RWPE1 (cell line): ENCODE measurements at regions not wholly inside any gene's neighbourhood (a gene's known extent, or its start where the extent isn't known, plus 50 kb on each side); places are given as distances from the start of the nearest gene placed in this dataset.

Source experiments
- CTCF ChIA-PET: fragments of 350-600 bp; sonication (Branson Sonifier 250); formaldehyde crosslinking; extraction: SDS; loops from one replicate; lab custom pipeline; 2021; lab: Yijun Ruan, JAX
- POLR2A ChIA-PET: fragments of 400-600 bp; formaldehyde crosslinking; extraction: SDS; loops from one replicate; lab custom pipeline; 2020; ENCODE audit warnings: antibody characterized with exemption; ENCODE audit not compliant: low non-redundant PET; lab: Yijun Ruan, JAX
- DNase-seq: peaks from one replicate; pipeline ENCODE4 v3.0.0; 2012; ENCODE audit warnings: low spot score
- H3K27ac ChIP-seq: fragments of 450-650 bp; 2 replicates; pipeline ENCODE4 v1.5.1; 2017
- TF ChIP-seq, protein P1 (sequence below): fragments of 450-650 bp; conservative IDR thresholded peaks from 2 replicates; pipeline ENCODE4 v1.5.1; 2017; ENCODE audit warnings: low read depth, mild to moderate bottlenecking

DNA sequence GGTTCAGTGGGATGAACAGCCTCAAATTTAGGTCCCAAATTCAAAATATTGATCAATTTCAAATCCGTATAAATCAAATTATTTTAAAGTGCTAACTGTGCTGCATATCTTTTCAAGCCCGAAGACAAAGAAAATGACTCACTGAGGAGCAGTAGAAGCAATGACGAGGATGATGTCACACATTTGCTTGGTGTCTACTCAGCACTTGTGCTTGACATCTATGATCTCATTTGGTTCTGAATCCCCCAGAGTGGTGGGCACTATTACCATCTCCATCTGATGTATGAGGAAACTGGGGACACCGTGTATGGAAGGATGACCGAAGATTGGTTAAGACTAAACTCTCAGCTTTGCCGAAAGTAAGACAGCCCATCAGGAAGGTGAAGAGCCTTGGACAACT lies 136.5 kb upstream of the CHRNA7 start:
- H3K27ac ChIP-seq: no peak overlapping the region
- TF ChIP-seq, protein P1, sequence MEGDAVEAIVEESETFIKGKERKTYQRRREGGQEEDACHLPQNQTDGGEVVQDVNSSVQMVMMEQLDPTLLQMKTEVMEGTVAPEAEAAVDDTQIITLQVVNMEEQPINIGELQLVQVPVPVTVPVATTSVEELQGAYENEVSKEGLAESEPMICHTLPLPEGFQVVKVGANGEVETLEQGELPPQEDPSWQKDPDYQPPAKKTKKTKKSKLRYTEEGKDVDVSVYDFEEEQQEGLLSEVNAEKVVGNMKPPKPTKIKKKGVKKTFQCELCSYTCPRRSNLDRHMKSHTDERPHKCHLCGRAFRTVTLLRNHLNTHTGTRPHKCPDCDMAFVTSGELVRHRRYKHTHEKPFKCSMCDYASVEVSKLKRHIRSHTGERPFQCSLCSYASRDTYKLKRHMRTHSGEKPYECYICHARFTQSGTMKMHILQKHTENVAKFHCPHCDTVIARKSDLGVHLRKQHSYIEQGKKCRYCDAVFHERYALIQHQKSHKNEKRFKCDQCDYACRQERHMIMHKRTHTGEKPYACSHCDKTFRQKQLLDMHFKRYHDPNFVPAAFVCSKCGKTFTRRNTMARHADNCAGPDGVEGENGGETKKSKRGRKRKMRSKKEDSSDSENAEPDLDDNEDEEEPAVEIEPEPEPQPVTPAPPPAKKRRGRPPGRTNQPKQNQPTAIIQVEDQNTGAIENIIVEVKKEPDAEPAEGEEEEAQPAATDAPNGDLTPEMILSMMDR: no peak
- POLR2A ChIA-PET: no interaction called here
- DNase-seq: no peak
- CTCF ChIA-PET: no interaction called here

- POLR2A ChIA-PET: no interaction called here
- H3K27ac ChIP-seq: no peak overlapping the region
- CTCF ChIA-PET: no interaction called here
- TF ChIP-seq, protein P1: no peak
- no peak for DNase-seq
Measured at GRCh38 chr15:31897746-31898145, 132.6 kb upstream of the CHRNA7 start.

DNA sequence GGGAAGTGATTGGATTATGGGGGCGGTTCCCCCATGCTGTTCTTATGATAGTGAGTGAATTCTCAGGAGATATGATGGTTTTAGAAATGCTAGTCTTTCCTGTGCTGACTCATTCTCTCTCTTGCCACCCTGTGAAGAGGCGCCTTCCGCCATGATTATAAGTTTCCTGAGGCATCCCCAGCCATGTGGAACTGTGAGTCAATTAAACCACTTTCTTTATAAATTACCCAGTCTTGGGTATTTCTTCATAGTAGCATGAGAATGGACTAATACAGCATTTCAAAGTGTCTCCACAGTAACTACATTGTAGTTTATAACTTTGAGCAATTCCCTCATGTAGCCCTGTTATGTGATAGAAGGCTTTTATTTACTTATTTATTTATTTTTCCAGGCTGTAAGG lies 128.8 kb upstream of the CHRNA7 start:
- CTCF ChIA-PET: no interaction called here
- TF ChIP-seq, protein P1: no peak
- POLR2A ChIA-PET: no interaction called here
- no peak overlapping the region for H3K27ac ChIP-seq
- no peak for DNase-seq

DNA sequence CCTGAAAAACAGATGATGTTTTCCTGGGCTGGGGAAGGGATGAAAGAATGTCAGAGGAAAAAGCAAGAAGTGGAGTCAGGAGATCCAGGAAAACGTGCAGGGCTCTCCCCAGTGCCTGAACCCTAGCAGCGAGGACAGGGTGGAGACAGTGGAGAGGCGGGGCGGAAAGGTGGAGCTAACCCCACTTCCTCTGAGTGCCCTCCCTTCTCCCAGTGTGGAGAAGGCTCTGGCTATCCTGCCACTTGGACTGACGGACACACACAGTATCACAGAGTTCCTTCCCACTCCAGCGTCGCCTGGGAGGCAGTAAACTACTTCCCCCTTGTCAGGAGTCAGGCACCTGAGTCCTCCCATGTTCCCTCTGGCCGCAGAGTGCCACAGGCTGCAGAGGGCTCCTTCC lies 125.3 kb upstream of the CHRNA7 start:
- ChIA-PET POLR2A (no interaction called here), CTCF (interaction anchor here (1.1 kb wide), 1 partner anchor 73 kb away, joined by 4 read pairs; no protein-coding TSS in a partner anchor)
- TF ChIP-seq, protein P1: no peak
- DNase-seq: no peak
- no peak overlapping the region for H3K27ac ChIP-seq

DNA sequence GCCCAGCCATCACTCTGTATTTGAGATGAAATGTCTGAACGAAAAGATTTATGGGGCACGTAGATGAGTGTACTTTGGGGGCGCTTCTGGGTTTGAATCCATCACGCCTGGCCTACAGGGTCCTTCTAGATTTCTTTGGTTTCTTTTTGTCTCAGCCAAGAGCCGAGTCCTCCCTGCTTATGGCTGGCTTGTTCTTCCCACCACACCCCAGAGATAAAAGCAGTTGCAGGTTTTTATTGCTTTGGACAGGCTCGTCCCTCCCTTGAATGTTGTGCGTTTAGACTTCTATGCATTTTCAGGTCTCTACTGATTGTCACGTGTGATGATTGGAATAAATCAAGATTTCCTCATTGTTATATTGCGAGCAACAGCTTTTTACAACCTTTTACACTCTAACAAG lies 104.8 kb upstream of the CHRNA7 start:
- TF ChIP-seq, protein P1: no peak
- DNase-seq: no peak
- CTCF ChIA-PET: no interaction called here
- H3K27ac ChIP-seq: no peak overlapping the region
- POLR2A ChIA-PET: no interaction called here

GRCh38 chr15:31930967-31931366 lies 99.3 kb upstream of the CHRNA7 start:
- no peak for DNase-seq
- ChIA-PET POLR2A (no interaction called here), CTCF (interaction anchor here (0.6 kb wide), 1 partner anchor 57 kb away, joined by 3 read pairs; no protein-coding TSS in a partner anchor)
- no peak overlapping the region for H3K27ac ChIP-seq
- TF ChIP-seq, protein P1: no peak

DNA sequence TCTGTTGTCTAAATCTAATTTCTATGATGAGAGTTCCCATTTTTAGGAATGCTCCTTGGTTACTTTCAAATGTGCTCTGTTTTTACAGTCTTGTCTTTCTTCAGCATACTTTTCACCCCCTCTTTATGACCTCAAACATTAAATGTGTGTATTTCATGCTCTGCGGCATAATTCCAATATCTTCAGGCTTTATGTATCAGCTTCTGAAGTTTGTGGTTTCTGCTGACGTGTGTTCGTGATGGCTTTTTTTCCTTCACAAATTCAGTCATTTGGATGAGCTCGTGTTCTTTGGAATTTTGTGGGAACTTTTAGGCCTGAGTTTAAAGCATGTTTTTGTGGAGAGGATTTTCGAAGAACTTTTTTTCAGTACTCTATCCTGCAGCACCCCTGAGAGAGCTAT lies 97.7 kb upstream of the CHRNA7 start:
- DNase-seq: no peak
- ChIA-PET CTCF (no interaction called here), POLR2A (no interaction called here)
- no peak overlapping the region for H3K27ac ChIP-seq
- TF ChIP-seq, protein P1: no peak
